GM18867 (cell line): ENCODE measurements at regions not wholly inside any gene's neighbourhood (a gene's known extent, or its start where the extent isn't known, plus 50 kb on each side); places are given as distances from the start of the nearest gene placed in this dataset.

Experiments
- ATAC-seq: cut with Tn5 transposase; IDR thresholded peaks from one replicate; pipeline ENCODE4 v1.9.1; 2021; ENCODE audit warnings: mild to moderate bottlenecking, moderate library complexity; ENCODE audit not compliant: unreplicated experiment

DNA sequence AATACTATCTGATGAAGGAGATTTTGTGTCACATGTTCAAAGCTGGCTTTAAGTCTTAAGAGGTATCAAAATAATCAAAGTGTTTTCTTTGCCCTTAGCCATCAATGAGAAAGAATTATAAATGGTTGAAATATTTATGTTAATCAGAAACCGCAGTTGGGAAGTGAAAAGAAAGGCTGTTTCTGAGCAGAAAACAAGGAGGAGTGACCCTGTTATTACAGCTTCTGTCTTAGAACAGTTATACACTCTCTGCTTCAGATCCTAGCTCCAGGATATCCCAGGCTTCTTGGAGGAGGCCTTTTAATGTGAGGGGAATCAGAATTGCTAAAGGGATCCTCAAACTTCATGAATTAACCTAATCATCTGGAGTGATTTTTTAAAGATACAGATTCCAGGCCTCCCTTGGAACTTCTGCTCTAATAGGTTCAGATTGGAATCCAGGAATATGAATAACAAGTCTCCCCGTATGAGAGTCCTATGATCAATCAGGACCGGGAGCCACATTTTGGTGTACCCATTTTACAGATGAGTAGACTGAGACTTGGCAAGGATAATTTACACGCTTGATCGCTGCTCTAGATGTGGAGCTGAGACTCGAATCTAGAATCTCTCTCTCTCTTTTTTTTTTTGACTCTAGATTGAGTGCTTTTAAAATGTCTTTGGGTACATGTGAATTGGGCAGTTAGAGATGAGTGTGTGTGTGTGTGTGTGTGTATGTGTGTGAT lies 50.8 kb upstream of the JAG1 start:
- ATAC-seq = no peak

DNA sequence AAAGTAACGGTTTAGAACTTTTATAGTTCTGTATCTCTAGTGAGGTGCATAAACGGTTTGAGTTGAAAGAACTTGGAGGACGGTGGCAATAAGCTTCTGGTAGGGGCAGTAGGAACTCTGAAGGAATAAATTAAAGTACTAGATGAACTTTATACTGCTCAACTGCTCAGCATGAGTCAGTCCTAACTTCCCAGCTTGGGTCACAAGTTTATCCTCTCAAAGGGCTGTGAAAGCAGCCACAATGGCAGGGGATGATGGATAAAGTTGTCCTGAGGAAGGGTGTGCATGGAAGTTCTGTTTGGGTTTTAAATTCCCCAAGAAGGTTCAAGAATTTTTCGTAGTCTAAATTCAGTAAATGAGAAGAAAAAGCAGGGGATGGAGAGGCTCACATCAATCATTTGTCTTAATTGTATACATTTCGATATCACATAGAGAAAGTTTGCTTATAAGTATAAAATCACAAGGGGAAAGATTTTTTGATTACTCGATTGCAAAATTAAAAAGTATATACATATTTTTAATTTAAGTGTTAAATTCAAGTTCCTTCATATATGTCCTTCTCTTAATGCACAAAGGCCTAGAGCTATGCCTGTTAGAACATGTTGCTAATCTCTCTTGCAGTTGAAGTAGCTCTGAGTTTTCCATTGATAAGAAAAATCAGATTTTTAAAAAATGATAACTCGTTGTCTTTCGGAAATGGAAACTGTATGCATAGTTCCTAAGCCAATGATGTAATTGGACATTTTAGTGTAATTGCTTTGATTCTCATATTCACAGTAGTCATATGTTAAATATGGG lies 55.3 kb upstream of the JAG1 start:
- no peak for ATAC-seq

DNA sequence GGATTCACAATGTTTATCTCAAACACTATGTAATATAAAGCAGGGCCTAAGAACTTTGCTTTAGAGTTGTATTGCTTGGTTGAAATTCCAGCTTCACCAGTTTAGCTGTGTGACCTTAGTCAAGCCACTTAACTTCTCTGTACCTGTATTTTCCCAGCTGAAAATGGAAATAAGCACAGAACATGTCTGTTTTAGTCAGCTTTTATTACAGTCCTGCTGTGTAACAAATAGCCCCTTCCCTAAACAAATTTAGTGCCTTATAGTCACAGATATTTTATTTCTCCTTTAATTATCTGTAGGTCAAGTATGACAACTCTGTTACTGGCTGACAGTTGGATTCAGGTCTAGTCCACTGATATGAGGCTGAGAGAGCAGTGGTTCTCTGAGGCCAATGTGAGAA lies 56.0 kb upstream of the JAG1 start:
- ATAC-seq = no peak

DNA sequence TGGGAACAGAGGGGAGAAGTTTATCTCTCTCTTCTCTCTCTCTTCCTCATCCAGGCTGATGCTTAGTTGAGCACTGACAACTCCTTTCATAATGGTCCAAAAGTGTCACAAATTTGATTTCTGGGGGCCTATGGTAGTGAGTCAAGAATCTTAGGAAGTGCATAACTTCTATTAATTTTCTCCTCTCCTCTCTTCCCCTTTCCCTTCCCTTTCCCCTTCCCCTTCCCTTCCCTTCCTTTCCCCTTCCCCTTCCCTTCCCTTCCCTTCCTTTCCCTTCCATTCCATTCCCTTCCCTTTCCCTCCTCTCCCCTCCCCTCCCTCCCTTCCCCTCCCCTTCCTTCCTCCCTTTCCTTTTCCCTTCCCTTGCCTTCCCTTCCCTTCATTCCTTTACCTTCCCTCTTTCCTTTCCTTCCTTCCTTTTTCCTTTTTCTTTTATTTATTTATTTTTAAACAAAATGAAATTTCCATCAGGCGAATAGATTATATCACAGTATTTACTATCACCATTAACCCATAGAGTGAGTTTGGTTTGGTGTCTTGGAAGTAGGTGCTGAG lies 56.9 kb upstream of the JAG1 start:
- no peak for ATAC-seq

DNA sequence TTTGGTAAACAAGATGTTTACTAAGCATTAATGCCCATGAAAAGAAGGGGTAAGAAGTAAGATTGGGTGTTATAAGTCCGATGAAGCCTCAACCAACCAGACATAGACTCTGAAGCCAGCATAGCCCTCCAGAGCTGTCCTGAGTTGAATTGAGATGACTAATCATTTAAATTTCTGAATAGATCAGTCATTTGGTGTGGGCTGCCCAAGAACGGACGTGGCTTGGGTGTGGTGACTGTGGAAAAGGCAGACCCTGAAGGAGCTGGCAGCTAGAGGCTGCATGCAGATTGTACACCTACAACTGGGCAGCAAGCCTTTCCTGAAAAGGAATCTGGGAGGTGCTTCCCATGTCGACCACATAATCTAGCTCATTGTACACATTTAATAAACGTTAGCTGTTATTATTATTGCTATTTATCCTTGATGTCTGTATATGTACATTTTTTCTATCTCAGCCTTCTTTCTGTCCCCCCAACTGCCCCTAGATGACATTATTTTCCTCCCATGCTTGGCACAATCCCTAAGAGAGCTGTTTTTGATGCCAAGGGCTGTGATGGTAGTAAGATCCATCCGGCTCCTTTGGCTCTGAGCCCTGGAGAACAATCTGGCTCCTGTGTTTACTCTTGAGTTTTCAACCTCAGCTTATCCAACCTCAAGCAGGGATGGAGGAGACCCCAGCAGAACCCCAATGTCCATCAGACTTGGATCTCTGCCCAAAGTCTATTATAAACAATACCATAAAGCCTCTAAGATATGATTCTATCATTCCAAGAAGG lies 57.6 kb upstream of the JAG1 start:
- ATAC-seq = no peak

DNA sequence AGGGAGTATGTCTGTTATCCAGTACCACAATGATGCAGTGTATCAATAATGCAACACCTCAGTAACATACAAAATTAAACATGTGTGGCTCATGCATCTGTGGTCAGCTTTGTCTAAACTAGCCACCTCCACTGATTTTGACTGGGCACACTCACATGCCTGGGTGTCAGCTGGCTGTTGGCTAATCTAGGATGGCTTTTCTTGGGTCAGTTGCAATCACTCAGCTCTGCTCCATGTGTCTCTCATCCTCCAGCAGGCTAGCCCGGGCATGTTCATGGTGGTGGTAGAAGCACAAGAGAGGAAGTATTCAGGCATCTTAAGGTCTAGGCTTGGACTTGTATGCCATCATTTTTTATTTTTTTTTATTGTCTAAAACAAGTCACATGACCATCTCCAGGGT lies 59.3 kb upstream of the JAG1 start:
- ATAC-seq = no peak

DNA sequence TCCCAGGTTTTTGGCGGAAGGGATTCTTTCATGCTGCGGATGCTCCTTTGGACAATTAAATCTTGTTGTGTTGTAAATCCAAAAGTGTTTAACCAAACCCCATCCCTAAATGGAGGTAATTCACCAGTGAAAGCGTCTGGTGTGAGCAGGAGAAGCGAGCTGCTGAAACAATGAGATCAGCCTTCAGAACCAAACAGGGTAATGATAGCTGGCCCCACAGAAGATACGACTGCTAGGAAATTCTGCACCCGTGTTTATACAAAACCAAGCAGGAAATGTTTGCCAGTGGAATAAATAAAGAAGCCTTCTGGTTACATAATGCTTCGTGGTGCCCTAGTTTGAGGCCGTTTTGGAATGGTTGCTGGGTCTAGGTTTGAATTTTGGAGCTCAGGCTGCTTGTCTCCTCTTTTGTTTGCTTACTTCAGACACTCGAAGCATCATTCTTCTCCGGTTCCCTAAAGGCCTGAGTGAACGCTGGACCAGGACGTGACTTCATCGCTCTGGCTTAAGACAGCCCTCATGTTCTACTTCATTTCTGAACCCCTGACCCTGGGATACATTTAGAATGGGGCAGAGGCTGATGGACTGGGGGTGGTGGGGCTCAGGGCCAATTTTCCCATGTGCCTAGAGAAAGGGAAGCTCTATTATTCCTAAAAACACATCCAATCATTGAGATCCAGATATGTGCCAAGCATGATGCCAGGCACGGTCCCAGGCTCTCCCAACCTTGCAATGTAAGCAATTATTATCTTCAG lies 61.6 kb upstream of the JAG1 start:
- no peak for ATAC-seq

DNA sequence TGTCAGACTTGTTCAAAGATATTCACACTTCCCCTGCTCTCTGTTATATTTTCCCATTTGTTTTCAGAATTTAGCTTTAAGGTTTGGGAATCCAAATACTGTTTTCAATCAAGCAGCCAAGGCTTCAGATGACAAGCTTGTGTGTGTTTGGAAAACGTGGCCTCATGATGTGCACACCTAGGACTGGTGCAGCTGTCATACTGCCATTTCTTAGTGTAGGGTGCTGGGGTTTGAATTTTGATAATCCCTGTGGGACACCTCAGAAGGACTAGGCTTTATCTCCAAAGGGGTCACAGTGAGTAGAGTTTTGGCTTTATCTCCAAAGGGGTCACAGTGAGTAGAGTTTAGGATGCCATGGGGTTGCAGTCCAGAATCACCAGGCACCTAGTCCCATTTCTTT lies 65.3 kb upstream of the JAG1 start:
- ATAC-seq = no peak

DNA sequence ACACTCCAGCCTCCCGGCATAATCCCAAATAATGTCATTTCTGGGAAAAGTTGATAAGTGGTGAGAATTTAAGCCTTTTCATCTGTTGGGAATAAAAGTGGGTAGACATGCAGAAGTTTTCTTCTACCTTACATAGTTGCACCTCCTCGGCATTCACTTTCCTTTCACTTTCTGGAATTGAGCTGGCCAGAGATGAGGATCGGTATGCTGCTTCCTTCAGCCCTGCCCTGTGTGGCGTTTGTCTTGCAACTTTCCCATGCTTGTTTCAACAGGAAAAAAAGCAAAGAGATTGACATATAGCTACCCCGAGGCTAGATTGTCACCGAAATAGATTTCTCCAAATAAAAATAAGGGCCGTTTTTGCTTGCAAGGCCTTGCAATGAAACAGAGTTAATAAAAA lies 65.8 kb upstream of the JAG1 start:
- no peak for ATAC-seq

DNA sequence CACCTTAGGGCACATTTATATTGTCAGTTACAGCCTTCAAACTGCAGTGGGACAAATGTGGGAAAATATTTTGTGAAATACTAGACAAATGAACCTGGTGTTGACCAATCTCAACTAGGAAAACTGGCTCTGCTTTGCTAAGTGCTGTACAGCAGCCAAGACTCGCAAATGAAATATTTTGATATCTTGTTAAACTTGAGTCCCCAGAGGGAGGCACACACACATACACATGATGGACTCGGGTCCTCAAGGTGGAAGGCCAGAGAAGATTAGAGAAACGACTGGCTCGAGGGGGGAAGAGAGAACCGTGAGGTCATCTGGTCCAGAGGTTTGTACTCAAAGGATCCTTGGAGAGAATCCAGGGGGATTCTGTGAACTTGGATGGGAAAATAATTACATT lies 67.3 kb upstream of the JAG1 start:
- ATAC-seq = no peak

DNA sequence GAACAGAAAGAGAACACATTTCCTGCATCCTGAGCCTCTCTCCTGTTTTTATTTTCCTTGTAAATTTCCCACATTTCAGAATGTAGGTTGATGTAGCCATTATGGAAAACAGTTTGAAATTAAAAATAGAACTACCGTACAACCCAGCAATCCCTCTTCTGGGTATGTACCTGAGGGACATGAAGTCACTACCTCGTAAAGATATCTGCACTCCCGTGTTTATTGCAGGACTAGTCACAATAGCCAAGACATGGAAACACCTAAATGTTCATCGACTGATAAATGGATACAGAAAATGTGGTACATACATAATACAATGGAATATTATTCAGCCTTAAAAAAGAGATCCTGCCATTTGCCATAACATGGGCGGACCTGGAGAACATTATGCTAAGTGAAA lies 72.0 kb upstream of the JAG1 start:
- ATAC-seq = no peak

DNA sequence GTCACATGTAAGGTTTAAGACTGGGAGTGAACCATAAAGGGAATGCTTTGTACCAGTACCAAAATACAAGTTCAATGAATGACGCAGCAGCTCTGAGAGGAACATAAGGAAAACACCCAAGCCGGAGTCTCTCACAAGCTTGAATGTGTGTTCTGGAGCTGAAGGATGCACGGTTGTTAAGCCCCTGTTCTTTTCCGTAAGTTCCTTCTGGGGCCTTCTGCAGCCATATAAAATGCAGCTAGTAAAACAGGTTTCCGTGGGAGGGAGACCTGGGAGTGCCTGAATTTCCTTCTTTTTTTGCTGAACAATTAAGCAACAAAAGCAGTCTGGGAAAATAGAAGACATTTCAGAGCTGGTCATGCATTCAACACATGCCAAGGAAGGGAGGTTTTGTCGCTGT lies 73.2 kb upstream of the JAG1 start:
- no peak for ATAC-seq

DNA sequence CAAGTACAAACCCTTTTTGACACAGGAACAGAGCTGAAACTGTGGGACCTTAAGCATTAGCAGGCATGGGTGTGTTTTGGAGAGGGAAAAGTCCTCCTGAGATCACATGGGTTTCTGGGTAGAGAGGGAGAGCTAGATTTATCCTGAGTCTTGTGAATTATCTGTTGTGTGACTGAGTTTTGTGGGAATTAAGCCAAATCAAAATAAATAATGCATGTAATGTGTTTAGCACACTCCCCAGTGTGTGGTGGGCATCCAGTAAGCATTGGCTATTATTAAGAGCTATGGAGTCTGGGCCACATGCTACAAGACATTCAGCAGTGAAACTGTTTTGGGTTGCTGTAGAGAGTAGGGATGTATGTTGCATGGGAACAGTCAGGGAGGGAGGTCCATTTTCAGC lies 75.3 kb upstream of the JAG1 start:
- ATAC-seq = no peak

DNA sequence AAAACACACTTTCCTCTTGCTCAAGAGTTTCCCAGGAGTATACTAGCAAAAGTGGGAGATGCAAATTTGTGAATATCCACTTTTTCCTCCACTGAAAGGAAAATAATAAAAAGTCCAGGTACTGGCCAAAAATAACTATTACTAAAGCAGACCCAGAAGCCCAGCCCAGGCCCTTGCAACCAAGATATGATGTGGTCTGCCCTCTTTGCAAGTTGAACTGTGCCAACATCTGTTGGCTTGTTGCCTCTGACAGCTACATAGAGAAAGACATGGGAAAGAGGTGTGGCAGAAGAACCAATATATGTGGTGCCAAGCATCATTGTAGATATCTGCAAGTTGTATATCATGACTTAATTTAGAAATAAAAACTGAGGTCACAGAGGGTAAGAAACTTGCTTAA lies 78.4 kb upstream of the JAG1 start:
- no peak for ATAC-seq

DNA sequence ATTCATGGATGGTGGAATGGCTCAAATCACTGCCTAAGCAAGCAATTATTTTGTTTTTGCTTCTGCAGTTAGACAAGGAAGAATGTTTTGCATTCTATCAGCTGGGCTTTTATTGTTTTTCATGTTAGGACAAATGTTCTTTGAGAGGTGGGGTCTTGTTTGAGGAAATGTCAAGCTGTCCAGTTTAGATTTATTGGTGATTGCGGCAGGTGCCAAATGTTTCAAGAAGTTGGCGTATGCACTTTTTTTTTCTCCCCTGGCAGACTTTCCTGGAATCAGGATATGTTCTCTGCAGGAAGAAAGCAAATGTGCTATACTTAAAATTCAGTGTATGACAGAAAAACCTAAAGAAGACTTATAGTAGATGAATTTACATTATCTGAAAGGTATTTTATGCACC lies 81.0 kb upstream of the JAG1 start:
- ATAC-seq = no peak

DNA sequence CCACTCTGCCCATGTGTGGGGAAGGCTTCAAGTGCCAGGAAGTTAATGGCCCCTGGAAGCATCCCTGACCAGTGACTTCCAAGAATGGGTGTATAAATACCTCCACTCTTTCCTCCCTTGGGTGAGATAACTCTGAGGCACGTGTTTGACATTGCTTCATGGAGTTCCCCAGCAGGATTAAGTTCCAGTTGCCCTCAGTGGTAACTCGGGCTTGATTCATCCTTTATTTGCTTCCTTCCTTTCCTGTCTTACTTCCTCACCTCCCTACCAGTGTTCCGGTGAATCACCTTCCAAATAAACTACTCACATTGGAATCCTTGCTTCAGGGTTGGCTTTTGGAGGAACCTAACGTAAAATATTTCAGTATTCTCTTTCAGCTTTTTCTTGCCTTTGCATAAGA lies 84.6 kb upstream of the JAG1 start:
- no peak for ATAC-seq

DNA sequence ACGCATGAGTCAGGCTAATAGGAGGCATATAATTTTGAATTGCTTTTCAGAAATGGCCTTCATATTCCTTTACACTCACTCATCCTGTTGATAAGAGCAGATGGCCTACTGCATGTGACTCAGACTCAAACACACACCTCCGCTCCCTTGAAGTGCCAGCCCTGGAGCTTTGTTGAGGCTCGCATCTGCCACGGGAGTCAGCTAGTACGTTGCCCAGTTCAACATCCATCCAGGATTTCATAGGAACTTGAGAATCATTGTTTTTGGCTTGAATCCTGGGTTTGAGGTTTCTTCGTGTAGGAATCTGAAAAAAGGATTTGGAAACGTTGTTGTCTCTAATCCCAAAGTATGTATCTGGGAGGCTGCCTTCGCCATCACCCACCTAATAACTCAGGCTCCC lies 87.4 kb upstream of the JAG1 start:
- ATAC-seq = no peak

DNA sequence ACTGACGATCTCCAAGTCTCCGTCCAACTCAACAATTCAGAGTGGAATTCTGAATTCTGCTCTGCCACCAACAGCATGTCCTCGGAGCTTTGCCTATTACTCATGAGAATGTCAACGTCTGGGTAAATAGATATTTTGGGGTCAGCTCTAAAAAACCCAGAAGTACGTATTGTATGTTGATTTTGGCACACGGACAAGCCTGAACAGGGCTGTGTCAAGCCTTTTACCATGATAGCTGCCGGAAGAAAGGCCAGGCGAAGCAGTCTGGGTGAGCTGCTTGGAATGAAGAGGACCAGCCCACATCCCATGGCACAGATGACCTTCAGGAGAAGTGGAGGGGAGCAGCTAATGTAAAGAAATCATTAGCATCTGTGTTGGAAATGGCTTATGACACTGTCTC lies 88.0 kb upstream of the JAG1 start:
- no peak for ATAC-seq

DNA sequence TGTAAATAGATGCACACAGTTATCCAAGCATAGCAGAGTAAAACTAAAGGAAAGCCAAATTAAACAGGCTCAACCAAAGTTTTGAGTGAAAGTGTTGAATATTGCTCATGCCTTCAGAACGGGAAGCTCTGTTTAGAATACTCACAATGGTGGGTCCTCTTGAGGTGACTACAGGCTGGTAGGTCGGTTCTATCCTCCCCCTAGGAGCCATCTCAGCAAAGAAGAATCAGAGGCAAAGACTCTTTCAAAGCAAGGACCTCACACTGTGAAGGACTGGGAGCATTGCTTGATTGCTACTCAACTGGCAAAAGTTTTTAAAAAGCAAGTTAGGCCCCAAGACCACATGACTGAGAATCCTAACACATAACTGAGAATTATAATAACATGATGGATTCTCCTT lies 88.4 kb upstream of the JAG1 start:
- ATAC-seq = no peak

DNA sequence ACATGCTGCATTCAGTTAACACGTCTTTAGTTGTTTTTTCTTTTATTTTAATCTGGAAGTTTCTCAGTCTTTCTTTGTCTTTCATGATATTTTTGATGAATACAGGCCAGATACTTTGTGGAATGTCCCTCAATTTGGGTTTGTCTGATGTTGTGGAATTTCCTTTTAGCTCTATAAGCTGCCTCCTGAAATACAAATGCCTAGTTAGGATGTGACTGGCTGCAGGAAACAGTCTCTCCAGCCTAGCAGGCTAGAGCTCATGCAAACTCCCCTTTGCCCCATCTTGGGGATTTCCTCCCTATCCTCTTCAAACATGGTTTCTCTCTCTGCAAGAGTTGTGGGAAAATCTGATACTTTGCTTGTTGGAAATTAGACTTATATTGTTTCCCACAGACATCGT lies 89.3 kb upstream of the JAG1 start:
- no peak for ATAC-seq

DNA sequence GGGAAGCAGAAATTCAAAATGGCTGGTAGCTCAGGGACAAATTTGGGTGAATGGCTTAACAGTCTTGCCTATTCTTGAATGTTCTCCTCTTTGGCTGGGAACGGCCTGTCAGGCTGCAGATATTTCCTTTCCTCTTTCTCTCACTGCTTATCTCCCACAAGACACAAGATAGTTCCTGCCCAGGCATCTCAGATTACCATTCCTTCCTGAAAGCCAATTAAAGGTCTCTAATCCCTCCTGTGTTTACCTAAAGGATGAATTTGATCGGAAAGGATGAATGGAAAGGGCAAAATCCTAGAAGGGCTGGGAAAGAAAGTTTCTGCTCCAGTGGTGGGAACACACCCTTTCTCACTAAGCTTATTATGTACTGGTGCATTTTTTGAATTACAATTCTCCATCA lies 95.9 kb upstream of the JAG1 start:
- ATAC-seq = no peak
